ENCODE measurements at regions not wholly inside any gene's neighbourhood (a gene's known extent, or its start where the extent isn't known, plus 50 kb on each side); places are given as distances from the start of the nearest gene placed in this dataset.

DNA sequence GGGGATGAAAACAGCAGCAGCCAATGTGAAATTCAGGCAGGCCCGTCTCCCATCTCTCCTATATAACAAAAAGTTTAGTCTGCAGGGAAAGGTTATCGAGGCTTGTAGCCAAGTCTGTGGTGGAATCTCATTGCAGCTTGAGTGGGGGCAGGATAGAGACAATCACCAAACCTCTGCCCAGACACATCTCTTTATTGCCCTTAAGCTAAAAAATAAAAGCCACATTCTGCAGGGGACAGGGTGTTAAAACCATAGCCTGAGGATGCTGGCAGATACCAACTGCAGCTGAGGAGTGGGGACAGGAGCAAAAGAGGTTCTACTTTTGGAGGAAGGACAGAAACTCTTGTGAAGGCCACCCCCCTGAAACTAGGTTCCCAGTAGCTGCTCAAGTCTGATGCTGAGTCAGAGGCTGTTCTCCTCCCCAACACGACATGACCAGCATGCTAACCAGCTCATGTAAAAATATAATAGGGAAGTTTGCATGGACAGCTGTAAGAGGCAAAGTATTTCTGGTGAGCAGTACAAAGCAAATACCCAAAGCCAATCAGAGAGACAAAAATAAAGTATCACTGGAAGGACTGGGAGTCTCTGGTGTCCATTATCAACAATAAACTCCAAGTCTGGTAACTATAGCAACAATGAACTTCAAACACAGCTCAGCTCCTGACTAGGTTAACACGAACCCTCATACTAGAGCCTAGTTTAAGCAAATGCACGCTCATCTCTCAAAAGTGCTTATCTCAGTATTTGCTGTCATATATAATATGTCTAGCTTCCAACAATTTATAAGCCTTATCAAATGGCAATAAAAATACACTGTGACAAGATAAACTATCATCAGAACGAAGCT lies 362.2 kb upstream of the SLCO3A1 start:
- ChIA-PET RAD21 (ENCODE audit: low non-redundant PET in 1 of 2, low total read pairs in 2 of 2, uncharacterized antibody in 2 of 2, unreplicated experiment in 2 of 2) (no interaction called here), CTCF (no interaction called here), POLR2A (no interaction called here)
- H3K4me2 ChIP-seq (ENCODE audit: low read length): no peak overlapping the region
- no peak overlapping the region for H3K27ac ChIP-seq (ENCODE audit: low read depth, low read length)
- H3K79me2 ChIP-seq (ENCODE audit: insufficient read depth, low read length): no peaks in the 10 kb centered on the region
- no peak for ATAC-seq
- BruUV-seq (replicated peaks): no TSS peak
- H3K4me1 ChIP-seq (ENCODE audit: control insufficient read depth in 1 of 2, insufficient read depth in 2 of 2, low read length in 2 of 2): no peaks in the 10 kb centered on the region
- peaks cover 3% of the 10 kb centered on the region for H3K27me3 ChIP-seq (ENCODE audit: insufficient read depth, low read length)
- no peak for TF ChIP-seq YY1 (IDR thresholded peaks at IDR 0.05; ENCODE audit: extremely low read depth, insufficient replicate concordance, low read depth, low read length)
- no peak for TF ChIP-seq ZFX (IDR thresholded peaks at IDR 0.05)
- TF ChIP-seq, protein P1, sequence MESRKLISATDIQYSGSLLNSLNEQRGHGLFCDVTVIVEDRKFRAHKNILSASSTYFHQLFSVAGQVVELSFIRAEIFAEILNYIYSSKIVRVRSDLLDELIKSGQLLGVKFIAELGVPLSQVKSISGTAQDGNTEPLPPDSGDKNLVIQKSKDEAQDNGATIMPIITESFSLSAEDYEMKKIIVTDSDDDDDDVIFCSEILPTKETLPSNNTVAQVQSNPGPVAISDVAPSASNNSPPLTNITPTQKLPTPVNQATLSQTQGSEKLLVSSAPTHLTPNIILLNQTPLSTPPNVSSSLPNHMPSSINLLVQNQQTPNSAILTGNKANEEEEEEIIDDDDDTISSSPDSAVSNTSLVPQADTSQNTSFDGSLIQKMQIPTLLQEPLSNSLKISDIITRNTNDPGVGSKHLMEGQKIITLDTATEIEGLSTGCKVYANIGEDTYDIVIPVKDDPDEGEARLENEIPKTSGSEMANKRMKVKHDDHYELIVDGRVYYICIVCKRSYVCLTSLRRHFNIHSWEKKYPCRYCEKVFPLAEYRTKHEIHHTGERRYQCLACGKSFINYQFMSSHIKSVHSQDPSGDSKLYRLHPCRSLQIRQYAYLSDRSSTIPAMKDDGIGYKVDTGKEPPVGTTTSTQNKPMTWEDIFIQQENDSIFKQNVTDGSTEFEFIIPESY (IDR thresholded peaks at IDR 0.05; ENCODE audit: extremely low read depth, insufficient replicate concordance, low read length): no peak
- H2AFZ ChIP-seq (ENCODE audit: low read depth, low read length, poor library complexity, severe bottlenecking): no peak overlapping the region
- DNase-seq (ENCODE audit: low read depth, low spot score): no peak
- intact Hi-C loops (cut with micrococcal nuclease): no loop called here
- H3K9me3 ChIP-seq (ENCODE audit: control insufficient read depth in 1 of 2, insufficient read depth in 1 of 2, low read depth in 1 of 2, low read length in 2 of 2): no peaks in the 10 kb centered on the region
- no peak overlapping the region for H3K4me3 ChIP-seq (replicated peaks in 1 of 2; ENCODE audit: low read depth in 1 of 2, low read length in 2 of 2)
- no peaks in the 10 kb centered on the region for H3K36me3 ChIP-seq (ENCODE audit: control insufficient read depth in 1 of 2, insufficient read depth in 2 of 2, low read length in 2 of 2)
- H3K9ac ChIP-seq (ENCODE audit: low read length): no peak overlapping the region
- no peaks in the 10 kb centered on the region for H3K9me2 ChIP-seq (ENCODE audit: insufficient read depth)
- no peaks in the 10 kb centered on the region for H4K20me1 ChIP-seq (ENCODE audit: insufficient read depth)

Data from HCT116 (cell line).